GM10248 (cell line): ENCODE measurements at regions not wholly inside any gene's neighbourhood (a gene's known extent, or its start where the extent isn't known, plus 50 kb on each side); places are given as distances from the start of the nearest gene placed in this dataset.

Experiments
- CTCF ChIA-PET: fragments of 300-600 bp; sonication (Branson Sonifier 250); formaldehyde crosslinking; extraction: SDS; loops from one replicate; lab custom pipeline; 2021; ENCODE audit warnings: antibody characterized with exemption; lab: Yijun Ruan, JAX
- POLR2A ChIA-PET: fragments of 350-650 bp; sonication (Branson Sonifier 250); formaldehyde crosslinking; extraction: SDS; loops from one replicate; lab custom pipeline; 2020; ENCODE audit warnings: antibody characterized with exemption; lab: Yijun Ruan, JAX
- DNase-seq: peaks from one replicate; pipeline ENCODE4 v3.0.0; 2012; ENCODE audit errors: extremely low spot score
- CTCF ChIP-seq: IDR thresholded peaks from 2 replicates; pipeline ENCODE4 v1.5.1; 2012; ENCODE audit warnings: mild to moderate bottlenecking, low read depth; ENCODE audit errors: extremely low read depth, missing control alignments, control extremely low read depth

- ChIA-PET CTCF (no interaction called here), POLR2A (no interaction called here)
- no peak for DNase-seq
- TF ChIP-seq CTCF, result no peak
Measured at GRCh38 chr10:43983405-43983804, 334.7 kb upstream of the ZNF32 start.

- DNase-seq, result no peak
- TF ChIP-seq CTCF, result no peak
- ChIA-PET POLR2A (no interaction called here), CTCF (no interaction called here)
Measured at GRCh38 chr10:43982250-43982649, 333.6 kb upstream of the ZNF32 start.

GRCh38 chr10:43981696-43982095 is 333.0 kb upstream of the ZNF32 start:
- POLR2A ChIA-PET, result no interaction called here
- TF ChIP-seq CTCF, result no peak
- CTCF ChIA-PET, result no interaction called here
- DNase-seq, result no peak

GRCh38 chr10:43981232-43981631 is 332.6 kb upstream of the ZNF32 start:
- TF ChIP-seq CTCF, result no peak
- ChIA-PET POLR2A (no interaction called here), CTCF (no interaction called here)
- DNase-seq, result no peak

- CTCF ChIA-PET, result no interaction called here
- POLR2A ChIA-PET, result no interaction called here
- TF ChIP-seq CTCF, result no peak
- no peak for DNase-seq
Measured at GRCh38 chr10:43980715-43981114, 332.0 kb upstream of the ZNF32 start.

- ChIA-PET POLR2A (no interaction called here), CTCF (no interaction called here)
Measured at GRCh38 chr10:43980313-43980712, 331.6 kb upstream of the ZNF32 start.

More at GRCh38 chr10:43980313-43980712, 331.6 kb upstream of the ZNF32 start:
- TF ChIP-seq CTCF, result no peak
- DNase-seq, result no peak
